SK-N-SH (cell line): ENCODE measurements at regions not wholly inside any gene's neighbourhood (a gene's known extent, or its start where the extent isn't known, plus 50 kb on each side); places are given as distances from the start of the nearest gene placed in this dataset.

Experiments
- TAF1 ChIP-seq: IDR thresholded peaks from 2 replicates; pipeline ENCODE4 v1.6.1; 2012; ENCODE audit warnings: low read depth, mild to moderate bottlenecking, low read length, moderate library complexity, borderline replicate concordance
- TF ChIP-seq, protein P1 (sequence below): IDR thresholded peaks from 2 replicates; pipeline ENCODE4 v1.4.0; 2012; ENCODE audit warnings: low read depth

- no peak for TF ChIP-seq TAF1
- TF ChIP-seq, protein P1, sequence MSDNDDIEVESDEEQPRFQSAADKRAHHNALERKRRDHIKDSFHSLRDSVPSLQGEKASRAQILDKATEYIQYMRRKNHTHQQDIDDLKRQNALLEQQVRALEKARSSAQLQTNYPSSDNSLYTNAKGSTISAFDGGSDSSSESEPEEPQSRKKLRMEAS = no peak
These were observed 304.8 kb upstream of the TLE4 start for GRCh38 chr9:79266986-79267385.
